ENCODE measurements at regions not wholly inside any gene's neighbourhood (a gene's known extent, or its start where the extent isn't known, plus 50 kb on each side); places are given as distances from the start of the nearest gene placed in this dataset.

DNA sequence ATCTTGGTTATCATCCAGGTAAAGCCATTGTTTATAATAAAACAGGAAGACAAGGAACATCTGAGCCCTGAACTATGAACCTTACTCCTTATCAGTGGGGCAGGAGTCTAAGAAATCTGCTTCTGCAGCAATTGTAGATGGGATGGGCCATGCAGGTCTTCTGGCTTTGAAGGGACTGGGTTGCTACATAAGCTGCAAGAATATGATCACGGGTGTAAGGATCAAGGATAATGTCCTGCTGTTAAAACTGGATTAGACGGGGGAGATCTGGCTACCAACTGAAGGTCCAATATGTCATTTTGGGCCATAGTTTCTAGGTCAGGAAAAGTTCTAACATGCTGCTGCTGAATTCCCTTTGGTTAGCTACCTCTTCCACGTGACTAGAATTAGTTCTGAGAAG lies 1363.4 kb upstream of the CELF2 start:
- no peak for DNase-seq (ENCODE audit: low read depth)

DNA sequence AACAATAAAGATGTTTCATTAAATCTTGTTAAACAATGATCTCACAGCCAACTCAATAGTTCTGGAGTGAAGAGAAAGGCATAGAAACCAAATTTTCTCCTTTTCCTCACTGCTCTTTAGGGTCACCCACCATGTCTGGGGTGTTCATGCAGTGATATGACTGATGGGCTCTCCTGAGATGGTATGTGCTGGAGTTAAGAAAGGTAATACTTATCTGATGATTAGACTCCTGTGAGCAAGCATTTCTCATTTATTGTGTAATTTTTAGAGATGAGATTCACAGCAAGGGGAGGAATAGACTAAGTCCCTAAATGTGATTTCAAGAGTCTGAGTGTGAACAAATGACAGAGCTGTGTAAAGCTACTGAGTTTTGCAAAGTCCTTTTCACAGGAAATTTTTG lies 1361.3 kb upstream of the CELF2 start:
- DNase-seq (ENCODE audit: low read depth), result no peak

DNA sequence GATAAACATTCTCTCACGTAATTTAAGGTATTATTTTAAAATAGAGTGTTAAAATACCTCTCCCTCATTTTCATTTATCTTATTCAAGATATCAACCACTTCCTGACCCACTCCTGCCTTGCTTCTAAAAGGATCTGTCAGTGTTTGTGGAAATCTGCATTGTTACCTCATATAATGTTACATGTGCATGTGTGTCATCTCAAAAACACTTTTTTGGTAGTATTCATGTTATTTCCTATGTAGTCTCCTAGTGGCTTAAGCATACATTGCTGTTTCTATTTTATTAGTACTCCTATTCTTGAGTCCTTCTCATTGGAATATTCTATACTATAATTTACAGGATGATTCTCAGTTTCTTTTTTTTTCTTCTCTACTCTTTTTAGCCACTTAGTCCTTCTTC lies 1360.7 kb upstream of the CELF2 start:
- DNase-seq (ENCODE audit: low read depth), result no peak

DNA sequence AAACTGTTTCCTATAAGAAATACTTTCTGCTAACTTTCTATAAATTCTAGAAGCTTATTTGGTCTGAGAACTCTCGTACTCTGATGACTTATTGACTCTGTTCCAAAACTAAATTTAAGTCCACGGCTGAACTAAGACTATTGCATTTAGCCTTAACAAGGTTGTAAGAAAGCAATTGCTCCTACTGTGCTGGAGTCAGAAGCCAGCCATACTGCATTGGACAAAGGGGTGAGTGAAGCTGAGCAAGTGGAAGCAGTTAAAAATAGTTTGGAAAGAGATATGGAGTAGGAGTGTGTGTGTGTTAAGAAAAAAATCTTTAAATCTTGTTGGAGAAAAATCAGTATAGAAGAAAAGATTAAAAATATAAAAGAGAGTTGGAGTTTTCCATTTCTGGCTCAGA lies 1360.1 kb upstream of the CELF2 start:
- DNase-seq (ENCODE audit: low read depth), result no peak

DNA sequence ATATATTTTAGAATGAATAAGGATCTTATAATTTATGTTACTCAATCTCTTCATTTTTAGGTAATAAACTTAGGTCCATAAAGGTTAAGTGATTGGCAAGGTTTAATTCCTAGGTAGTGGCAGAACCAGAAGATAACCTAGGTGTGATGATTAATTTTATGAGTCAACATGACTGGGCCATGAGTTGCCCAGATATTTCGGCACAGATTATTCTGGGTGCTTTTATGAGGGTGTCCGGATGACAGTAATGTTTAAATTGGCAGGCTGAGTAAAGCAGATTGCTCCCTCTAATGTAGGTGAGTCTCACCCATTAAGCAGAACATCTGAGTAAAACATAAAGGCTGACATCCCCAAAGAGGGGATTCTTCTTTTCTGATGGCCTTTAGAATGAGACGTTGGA lies 1349.3 kb upstream of the CELF2 start:
- no peak for DNase-seq (ENCODE audit: low read depth)

DNA sequence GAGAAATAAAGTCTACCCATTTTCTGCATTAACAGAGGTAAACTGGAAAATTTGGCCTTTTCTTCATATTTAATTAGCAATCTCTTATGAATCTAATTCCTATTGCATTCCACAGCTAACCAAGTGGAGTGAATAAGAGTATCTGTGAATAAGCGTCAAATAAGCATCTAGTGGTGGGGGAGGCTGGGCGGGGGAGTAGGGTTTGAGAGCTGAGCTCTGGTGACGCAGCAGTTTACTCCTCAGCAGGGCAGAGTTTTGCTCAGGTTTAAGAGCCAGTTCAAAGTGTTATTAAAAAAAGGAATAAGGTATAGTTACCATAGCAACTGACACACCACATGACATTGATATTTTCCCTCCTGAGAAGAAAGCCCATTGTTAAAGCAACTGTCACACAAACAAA lies 1346.8 kb upstream of the CELF2 start:
- no peak for DNase-seq (ENCODE audit: low read depth)

DNA sequence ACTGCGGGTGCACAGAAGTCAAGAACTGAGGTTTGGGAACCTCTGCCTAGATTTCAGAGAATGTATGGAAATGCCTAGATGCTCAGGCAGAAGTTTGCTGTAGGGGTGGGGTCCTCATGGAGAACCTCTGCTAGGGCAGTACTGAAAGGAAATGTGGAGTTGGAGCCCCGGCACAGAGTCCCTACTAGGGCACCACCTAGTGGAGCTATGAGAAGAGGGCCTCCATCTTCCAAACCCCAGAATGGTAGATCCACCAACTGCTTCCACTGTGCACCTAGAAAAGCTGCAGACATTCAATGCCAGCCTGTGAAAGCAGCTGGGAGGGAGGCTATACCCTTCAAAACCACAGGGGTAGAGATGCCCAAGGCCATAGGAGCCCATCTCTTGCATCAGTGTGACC lies 1336.0 kb upstream of the CELF2 start:
- DNase-seq (ENCODE audit: low read depth), result no peak

DNA sequence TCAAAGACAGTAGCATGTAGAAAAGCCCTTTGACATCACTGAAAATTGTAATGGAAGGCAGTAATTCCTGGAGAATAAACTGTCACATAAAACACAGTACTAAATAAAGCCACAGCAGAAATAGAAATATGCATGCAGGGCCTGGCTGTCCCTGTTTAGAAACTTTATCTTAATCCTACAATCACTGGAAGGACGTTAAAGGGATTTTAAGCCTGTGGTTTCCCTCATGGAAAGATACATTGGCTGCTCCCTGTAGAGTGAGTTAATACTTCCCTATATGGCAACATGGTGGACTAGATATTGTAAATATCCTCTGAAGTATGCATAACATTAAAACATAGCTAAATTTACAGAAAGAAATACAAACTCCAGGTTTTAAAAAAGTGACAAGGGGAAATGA lies 1334.9 kb upstream of the CELF2 start:
- no peak for DNase-seq (ENCODE audit: low read depth)

DNA sequence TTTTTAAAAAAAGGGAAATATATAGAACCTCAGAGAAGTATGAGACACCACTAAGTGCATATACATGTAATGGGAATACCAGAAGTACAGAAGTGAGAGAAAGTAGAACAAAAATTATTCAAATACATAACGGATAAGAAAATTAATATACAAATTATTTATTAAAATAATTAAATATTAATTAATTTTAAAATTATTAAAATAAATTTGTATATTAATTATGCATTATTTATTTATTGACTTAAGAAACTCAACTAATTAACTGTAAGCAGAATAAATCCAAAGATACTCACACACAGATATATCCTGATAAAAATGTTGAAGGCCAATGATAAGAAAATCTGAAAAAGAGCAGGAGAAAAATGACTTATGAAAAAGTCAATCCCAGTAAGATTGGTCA lies 1333.5 kb upstream of the CELF2 start:
- no peak for DNase-seq (ENCODE audit: low read depth)

DNA sequence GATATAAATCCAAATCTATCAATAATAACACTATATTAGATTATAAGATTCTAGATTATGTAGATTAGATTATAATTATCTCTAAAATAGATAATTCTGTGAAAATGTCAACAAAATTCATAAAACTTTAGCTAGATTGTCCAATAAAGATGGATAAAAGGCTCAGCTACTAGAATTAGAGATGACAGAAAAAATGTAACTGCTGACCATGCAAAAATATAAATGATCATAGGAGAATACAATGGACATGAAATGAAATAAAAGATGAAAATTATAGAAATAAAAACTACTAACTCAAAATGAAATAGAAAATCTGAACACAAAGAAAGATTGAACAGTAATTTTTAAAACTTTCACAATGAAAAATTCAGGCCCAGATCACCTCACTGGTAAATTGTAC lies 1332.1 kb upstream of the CELF2 start:
- DNase-seq (ENCODE audit: low read depth), result no peak

DNA sequence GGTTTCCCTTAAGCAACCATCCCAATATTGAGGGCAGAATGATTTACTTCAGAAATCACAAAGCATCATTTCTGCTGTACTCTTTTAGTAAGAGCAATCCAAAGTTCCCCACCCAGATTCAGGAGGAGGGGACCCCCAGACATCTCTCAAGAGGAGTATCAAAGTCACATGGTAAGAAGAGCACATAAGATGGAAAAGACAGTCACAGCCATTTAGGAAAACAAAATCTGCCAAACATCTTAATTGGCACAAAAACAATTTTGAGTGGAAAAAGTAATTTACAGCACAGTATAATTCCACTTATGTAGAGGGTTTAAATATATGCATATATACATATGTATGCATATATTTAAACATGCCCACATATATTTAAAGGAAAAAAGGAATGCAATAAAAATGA lies 1329.0 kb upstream of the CELF2 start:
- no peak for DNase-seq (ENCODE audit: low read depth)

DNA sequence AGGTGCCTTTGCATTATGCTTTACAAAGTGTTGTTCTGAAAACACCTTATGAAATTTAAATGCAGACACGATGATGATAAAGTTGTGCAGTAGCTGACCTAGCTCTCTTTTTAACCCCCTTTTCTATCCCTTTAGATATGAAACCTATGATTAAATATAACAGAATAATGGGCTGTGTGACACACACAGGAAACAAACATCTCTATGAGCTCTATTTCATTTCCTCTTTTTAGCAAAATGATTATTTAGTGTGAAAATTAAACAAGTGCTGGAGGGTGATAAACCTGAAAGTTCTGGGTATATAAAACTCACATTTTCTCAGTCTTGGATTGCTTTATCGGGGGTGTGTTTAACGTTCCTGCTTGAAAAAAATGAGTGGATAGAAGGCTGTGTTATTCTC lies 1310.5 kb upstream of the CELF2 start:
- DNase-seq (ENCODE audit: low read depth), result no peak

DNA sequence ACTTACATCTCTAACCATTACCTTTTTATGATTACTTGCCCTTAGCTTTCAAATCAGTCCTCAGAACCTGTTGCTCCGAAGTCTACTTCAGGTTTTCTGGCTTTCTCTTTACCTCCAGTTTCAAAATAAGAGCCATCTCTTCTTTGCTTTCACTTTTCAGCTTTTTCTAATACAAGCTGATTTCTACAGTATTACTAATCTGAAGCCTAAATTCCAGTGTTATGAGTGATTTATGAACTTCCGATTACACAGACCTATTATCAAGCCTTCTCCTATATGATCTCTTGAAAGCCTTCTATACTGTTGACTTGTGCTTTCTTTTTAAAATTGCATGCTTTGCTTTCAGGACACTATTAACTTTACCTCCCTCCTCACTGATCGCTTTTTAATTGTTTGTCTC lies 1307.8 kb upstream of the CELF2 start:
- DNase-seq (ENCODE audit: low read depth), result no peak

DNA sequence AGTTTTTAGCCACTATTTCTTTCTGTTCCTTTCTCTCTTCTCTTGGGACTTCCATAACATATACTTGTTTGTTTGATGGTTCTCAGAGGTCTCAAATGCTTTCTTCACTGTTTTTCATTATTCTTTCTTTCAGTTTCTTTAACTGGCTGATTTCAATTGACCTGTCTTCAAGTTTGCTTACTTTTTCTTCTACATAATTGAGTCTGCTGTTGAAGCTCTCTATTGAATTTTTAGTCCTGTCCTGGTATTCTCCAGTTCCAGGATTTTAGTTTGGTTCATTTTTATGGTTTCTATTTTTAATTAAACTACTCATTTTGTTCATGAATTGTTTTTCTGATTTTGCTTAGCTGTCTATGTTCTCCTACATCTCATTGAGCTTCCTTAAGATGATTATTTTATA lies 1305.3 kb upstream of the CELF2 start:
- no peak for DNase-seq (ENCODE audit: low read depth)

DNA sequence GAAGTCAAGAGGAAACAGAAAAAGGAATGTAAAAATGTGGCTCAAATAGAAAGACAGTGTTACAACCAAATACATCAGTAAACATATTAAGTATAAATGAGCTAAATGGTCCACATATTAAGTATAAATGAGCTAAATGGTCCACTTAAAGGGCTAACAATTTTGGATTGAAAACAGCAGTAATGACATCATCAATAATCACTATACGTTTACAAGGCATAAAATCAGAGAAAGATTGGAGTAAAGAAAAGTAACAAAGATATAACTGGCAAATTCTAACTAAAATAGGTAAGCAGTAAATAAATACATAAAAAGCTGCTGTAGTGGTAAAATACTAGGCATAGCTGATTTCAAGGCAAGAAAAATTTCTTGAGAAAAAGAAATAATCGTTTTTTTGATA lies 1298.4 kb upstream of the CELF2 start:
- no peak for DNase-seq (ENCODE audit: low read depth)

DNA sequence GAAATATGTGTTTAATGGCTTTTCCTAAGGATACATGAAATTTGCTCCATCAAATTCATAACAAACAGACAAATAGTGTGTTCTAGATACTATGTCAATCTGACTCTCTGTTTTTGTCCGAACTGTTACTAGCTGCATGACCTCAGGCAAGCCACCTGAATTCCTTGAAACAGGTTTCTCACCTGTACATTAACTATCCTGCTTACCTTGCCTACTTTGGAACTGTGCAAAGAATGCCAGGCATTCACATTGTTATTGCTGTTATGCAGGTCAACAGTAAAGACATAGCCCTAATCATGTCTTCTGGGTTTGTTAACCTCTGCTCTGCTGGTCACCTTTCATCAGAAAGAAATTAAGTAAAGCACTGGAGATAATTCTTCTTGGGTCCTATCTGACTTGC lies 1283.9 kb upstream of the CELF2 start:
- DNase-seq (ENCODE audit: low read depth), result no peak

DNA sequence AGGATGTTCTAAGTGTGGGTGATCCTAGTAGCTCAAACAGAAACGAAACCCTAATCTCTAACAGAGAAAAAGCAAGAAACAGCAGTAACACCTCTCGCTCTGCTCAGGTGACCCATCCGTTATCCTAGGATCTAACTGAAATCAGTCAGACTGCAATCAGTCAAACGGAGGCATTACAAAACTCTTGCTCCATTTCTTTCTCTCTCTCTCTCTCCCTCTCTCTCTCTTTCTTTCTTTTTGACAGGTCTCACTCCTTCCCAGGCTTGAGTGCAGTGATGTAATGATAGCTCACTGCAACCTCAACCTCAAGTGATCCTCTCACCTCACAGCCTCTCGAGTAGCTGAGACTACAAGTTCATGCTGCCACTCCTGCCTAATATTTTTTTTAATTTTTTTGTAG lies 1283.5 kb upstream of the CELF2 start:
- no peak for DNase-seq (ENCODE audit: low read depth)

DNA sequence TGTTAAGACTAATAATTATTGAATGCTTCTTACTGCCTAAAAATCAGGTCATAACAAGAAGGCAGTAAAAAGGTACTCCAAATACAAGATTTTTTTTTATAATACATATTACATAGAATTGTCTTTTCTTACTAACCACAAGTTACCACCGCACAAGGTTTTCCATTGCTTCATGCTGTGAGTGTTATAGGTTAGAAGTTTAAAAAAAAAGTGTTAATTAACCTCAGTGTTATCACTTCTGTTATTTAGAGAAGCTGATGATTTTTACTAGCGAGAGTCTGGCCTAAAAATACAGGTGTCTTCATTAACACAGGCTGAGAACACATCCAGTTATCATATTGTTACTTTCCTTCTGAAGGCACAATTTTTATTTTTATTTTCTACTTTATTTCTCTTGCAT lies 1281.9 kb upstream of the CELF2 start:
- DNase-seq (ENCODE audit: low read depth), result no peak

DNA sequence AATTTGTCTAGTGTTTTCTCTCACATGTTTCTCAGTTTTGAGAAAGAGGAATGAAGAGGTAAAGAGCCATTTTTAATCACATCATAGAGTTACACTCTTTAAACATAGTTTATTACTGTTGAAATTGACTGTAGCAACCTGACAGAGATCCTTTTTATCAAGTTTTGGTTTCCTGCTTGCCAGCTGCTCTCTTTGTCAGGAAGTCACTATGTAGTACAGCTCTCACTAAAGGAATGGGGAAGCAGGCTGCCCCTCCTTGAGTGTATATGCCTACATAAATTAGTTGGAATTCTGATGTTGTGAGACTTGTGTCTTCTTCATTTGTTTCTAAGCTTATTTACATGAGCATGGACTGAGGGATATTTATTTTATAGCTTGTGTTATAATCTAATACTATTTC lies 1274.0 kb upstream of the CELF2 start:
- no peak for DNase-seq (ENCODE audit: low read depth)

DNA sequence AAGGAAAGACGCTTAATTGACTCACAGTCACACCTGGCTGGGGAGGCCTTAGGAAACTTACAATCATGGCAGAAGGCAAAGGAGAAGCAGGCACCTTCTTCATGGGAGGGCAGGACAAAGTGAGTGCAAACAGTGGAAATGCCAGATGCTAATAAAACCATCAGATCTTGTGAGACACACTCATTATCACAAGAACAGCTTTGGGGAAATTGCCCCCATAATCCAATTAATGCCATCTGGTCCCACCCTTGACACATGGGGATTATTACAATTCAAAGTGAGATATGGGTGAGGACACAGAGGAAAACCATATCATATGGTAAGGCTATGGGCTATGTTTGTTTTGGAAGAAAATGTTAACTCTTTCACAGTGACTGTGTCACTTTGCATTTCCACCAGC lies 1272.5 kb upstream of the CELF2 start:
- no peak for DNase-seq (ENCODE audit: low read depth)

DNA sequence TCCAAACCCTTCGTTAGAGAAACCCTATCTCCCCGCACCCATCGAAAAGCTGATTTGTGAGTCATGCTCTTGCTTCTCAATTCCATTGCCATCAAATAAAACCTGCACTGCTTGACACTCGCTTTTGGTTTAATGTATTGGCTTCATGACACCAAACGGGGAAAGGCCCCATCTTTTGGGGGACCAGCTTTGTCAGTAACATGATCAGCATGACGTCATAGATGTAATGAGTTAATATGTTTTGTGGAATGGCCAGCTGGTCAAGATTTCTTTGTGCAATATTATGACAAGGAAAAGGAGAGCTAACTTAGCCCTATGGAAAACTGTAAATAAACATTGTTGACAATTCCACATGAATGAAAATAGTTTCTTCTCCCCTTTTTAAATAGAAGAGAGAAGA lies 1260.5 kb upstream of the CELF2 start:
- no peak for DNase-seq (ENCODE audit: low read depth)

DNA sequence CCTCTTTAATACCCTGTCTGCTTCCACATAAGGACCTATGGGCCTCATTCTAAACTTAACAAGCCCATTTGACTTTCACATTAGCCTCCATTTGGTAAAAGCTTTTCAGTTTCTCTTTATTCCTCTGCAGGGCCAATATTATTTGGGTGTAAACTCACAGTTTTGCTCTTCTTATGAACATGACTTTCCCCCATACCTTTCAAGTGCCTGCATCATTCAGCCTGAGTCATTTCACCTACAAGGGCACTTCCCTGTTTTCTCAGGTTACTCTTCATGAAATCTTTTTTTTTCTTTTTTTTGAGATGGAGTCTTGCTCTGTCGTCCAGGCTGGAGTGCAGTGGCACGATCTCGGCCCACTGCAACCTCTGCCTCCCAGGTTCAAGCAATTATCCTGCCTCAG lies 1258.1 kb upstream of the CELF2 start:
- DNase-seq (ENCODE audit: low read depth), result no peak

DNA sequence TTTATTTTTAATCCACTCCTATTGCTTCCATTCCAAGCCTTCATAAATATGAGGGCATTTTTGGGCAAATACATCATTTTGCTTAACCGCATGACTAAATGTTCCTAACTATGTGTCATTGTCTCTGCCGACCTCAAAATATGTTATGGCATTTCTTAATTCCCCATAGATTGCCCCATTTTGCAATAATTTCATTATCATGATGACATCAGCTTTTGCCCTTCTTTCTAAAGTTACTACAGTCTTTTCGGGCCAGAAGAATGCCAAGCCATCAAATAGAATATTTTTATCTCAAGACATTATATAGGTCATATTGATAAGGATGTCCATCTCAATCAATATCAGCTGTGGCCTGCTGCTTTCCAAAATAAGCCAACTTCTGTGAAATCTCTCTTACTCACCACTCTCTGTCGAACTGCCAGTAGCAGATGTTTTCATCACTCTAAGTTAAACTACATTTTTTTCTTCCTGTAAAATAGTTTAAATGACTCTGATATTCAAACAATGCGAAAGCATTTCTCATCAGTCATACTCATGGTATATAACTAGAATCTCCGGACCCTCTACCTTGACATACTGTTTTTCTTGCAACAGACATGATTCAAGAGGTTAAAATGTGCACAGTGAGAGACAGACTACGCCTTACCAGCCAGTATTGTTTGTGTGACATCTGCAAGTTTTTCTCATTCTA lies 1254.6 kb upstream of the CELF2 start:
- DNase-seq (ENCODE audit: low read depth), result peak; percentile 65

DNA sequence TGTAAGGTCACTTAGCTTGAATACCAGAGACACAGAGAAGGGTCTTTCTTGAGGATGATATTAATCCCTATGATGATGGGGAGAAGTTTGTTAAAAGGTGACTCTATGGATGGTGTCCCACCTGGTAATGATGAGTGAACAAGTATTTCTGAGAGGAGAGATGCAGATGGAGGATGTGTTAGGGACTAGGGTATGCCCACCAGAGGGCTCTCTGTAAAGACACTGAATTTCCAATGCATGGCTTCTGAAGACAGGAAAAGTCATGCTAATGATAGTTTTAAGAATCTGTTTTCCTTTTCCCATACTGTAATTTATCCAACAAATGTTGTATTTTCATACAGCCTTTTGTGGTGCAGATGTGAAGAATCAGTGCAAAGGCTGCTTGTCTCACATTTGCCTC lies 1250.9 kb upstream of the CELF2 start:
- no peak for DNase-seq (ENCODE audit: low read depth)

DNA sequence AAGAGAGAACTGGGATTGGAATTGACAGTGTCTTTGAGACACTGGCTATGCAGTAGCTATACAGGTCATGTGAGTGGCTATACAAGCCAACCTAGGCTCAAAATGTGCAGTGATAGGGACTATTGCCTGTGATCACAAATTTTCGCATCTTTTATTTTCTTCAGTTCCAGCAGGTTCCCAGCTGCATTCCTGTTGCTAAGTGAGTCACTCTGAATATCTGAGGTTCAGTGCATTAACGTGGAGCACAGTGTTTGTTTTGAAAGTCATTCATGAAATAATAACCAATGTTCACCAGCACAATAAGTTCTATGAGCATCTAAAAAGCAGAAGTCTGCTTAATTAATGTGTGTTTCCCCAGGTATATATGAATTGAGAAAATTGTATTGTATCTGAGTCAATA lies 1236.0 kb upstream of the CELF2 start:
- no peak for DNase-seq (ENCODE audit: low read depth)

Data from fibroblast of the conjunctiva (primary cell).